ENCODE measurements at regions not wholly inside any gene's neighbourhood (a gene's known extent, or its start where the extent isn't known, plus 50 kb on each side); places are given as distances from the start of the nearest gene placed in this dataset.

DNA sequence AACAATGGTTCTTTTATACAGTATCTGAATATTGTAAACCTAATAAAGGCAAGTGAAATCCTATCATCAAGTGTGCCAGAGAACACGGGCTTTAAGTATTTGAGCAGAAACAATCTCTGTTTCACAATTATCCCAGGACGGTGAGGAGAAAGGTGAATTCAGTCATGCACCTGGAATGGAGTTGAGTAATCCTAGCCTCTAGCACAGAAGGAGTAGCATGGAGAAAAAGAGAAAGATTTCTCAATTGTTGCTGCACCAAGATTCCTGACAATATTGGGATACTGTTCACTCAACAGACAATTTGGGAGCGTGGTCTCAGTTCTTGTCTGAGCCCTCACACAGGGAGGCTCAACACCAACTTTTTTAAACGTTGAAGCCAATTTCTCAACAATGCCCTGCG is 510.6 kb downstream of the SOX11 start:
- DNase-seq = no peak
- intact Hi-C loops (cut with micrococcal nuclease) = no loop called here
- no peak overlapping the region for H3K27ac Mint-ChIP-seq
- no peaks in the 10 kb centered on the region for H3K36me3 Mint-ChIP-seq (ENCODE audit: low read depth)
- H3K27me3 Mint-ChIP-seq (ENCODE audit: low read depth) = no peaks in the 10 kb centered on the region
- H3K4me3 Mint-ChIP-seq = no peak overlapping the region
- peaks cover 8% of the 10 kb centered on the region for H3K9me3 Mint-ChIP-seq
- H3K4me1 Mint-ChIP-seq (ENCODE audit: low read depth) = no peaks in the 10 kb centered on the region
- CTCF ChIA-PET = no interaction called here

- Mint-ChIP-seq H3K27ac (no peak overlapping the region), H3K36me3 (ENCODE audit: low read depth) (no peaks in the 10 kb centered on the region), H3K4me3 (no peak overlapping the region), H3K4me1 (ENCODE audit: low read depth) (no peaks in the 10 kb centered on the region), H3K27me3 (ENCODE audit: low read depth) (no peaks in the 10 kb centered on the region), H3K9me3 (peaks cover 8% of the 10 kb centered on the region)
- CTCF ChIA-PET = no interaction called here
- intact Hi-C loops (cut with micrococcal nuclease) = no loop called here
- no peak for DNase-seq
These were observed 511.2 kb downstream of the SOX11 start for GRCh38 chr2:6203291-6203959.

- CTCF ChIA-PET = no interaction called here
- intact Hi-C loops (cut with micrococcal nuclease) = no loop called here
- H3K27ac Mint-ChIP-seq = no peak overlapping the region
- H3K4me3 Mint-ChIP-seq = no peak overlapping the region
- H3K4me1 Mint-ChIP-seq (ENCODE audit: low read depth) = no peaks in the 10 kb centered on the region
- no peak for DNase-seq
- peaks cover 3% of the 10 kb centered on the region for H3K9me3 Mint-ChIP-seq
- no peaks in the 10 kb centered on the region for H3K27me3 Mint-ChIP-seq (ENCODE audit: low read depth)
- H3K36me3 Mint-ChIP-seq (ENCODE audit: low read depth) = no peaks in the 10 kb centered on the region
These were observed 514.7 kb downstream of the SOX11 start for GRCh38 chr2:6206882-6207281.

DNA sequence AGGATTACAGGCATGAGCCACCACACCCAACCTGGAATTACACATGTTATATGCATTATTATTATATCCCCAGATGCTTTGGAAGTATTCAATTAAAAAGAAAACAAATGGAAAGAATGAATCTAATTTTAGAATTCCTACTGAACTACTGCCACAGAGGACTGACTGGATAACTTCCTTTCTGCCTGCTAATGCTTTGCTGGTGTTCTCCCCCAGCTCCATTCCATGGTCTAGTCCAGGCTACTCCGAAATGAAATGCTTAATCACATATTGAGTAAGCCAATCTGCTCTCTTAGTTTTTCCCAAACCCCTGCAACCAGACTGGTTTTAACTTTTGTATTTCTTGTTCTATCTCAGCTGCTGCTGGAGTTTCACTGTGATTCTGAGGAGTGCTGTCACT is 519.1 kb downstream of the SOX11 start:
- no peak for DNase-seq
- CTCF ChIA-PET = no interaction called here
- Mint-ChIP-seq H3K4me1 (ENCODE audit: low read depth) (no peaks in the 10 kb centered on the region), H3K36me3 (ENCODE audit: low read depth) (no peaks in the 10 kb centered on the region), H3K4me3 (no peak overlapping the region), H3K27me3 (ENCODE audit: low read depth) (no peaks in the 10 kb centered on the region), H3K27ac (no peak overlapping the region), H3K9me3 (peaks cover 1% of the 10 kb centered on the region)
- intact Hi-C loops (cut with micrococcal nuclease) = no loop called here

DNA sequence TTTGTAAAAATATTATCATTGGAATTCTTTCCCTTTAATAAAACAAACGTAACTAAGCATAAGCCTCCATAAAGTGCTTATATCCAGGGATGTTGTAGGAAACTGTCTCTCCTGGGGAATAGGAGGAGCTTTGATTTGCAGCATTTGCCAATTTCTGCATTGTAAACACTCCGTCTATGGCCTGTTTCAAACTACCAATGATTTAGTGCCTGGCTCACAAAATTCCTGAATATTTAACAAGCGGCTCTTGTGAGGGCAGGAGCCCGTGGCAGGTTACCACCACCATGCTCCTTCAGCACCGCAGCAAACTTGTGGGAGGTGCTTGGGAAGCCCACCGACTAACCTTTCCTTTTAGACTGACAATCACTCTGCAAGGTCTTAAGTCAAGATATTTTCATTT is 520.3 kb downstream of the SOX11 start:
- Mint-ChIP-seq H3K9me3 (no peaks in the 10 kb centered on the region), H3K27ac (no peak overlapping the region), H3K27me3 (ENCODE audit: low read depth) (no peaks in the 10 kb centered on the region), H3K4me1 (ENCODE audit: low read depth) (no peaks in the 10 kb centered on the region), H3K36me3 (ENCODE audit: low read depth) (no peaks in the 10 kb centered on the region), H3K4me3 (no peak overlapping the region)
- CTCF ChIA-PET = no interaction called here
- intact Hi-C loops (cut with micrococcal nuclease) = no loop called here
- DNase-seq = no peak

DNA sequence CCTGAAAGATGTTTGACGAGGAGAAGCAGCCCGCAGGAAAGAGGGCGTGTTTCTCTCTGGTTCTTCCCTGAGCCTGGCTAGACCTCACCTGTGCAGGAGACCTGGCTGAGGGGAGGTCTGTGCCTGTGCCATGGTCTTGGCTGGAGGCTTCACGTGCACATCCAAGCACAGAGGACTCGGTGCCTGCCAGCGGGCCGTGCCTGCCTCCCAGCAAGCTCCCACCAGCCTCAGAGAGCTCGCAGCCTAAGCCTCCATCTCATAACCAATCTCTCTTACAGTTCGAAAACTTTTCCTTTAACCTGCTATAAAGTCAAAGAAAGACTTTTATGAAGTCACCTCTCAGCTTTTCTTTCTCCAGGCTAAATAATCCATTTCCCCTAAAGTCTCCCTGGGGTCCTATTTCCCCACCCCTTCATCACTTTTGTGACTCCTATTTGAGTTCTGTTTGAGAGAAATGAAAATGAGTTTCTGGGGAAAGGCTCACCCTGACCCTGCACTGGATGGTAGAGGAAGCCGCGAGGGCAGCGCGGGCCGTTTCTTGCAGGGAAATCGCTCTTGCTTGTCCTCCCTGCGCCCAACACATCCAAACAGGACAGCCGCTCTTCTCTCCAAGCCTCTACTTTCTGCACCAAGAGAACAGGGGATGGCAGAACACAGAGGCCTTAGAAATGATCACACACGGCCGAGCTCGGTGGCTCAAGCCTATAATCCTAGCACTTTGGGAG is 521.0 kb downstream of the SOX11 start:
- intact Hi-C loops (cut with micrococcal nuclease) = no loop called here
- H3K4me1 Mint-ChIP-seq (ENCODE audit: low read depth) = no peaks in the 10 kb centered on the region

GRCh38 chr2:6214471-6214870 is 522.3 kb downstream of the SOX11 start:
- Mint-ChIP-seq H3K4me1 (ENCODE audit: low read depth) (no peaks in the 10 kb centered on the region), H3K9me3 (no peaks in the 10 kb centered on the region), H3K27ac (no peak overlapping the region), H3K27me3 (ENCODE audit: low read depth) (no peaks in the 10 kb centered on the region), H3K36me3 (ENCODE audit: low read depth) (no peaks in the 10 kb centered on the region), H3K4me3 (no peak overlapping the region)
- no peak for DNase-seq
- intact Hi-C loops (cut with micrococcal nuclease) = no loop called here
- CTCF ChIA-PET = no interaction called here

More for the DNA sequence above, 521.0 kb downstream of the SOX11 start:
- DNase-seq = no peak
- no peak overlapping the region for H3K4me3 Mint-ChIP-seq
- no peak overlapping the region for H3K27ac Mint-ChIP-seq
- H3K36me3 Mint-ChIP-seq (ENCODE audit: low read depth) = no peaks in the 10 kb centered on the region
- H3K27me3 Mint-ChIP-seq (ENCODE audit: low read depth) = no peaks in the 10 kb centered on the region
- no peaks in the 10 kb centered on the region for H3K9me3 Mint-ChIP-seq
- CTCF ChIA-PET = no interaction called here

GRCh38 chr2:6215053-6215452 is 522.9 kb downstream of the SOX11 start:
- Mint-ChIP-seq H3K27me3 (ENCODE audit: low read depth) (no peaks in the 10 kb centered on the region), H3K27ac (no peak overlapping the region), H3K36me3 (ENCODE audit: low read depth) (no peaks in the 10 kb centered on the region), H3K9me3 (no peaks in the 10 kb centered on the region), H3K4me3 (no peak overlapping the region), H3K4me1 (ENCODE audit: low read depth) (no peaks in the 10 kb centered on the region)
- no peak for DNase-seq
- CTCF ChIA-PET = no interaction called here
- intact Hi-C loops (cut with micrococcal nuclease) = no loop called here

GRCh38 chr2:6216234-6216633 is 524.0 kb downstream of the SOX11 start:
- Mint-ChIP-seq H3K27me3 (ENCODE audit: low read depth) (no peaks in the 10 kb centered on the region), H3K36me3 (ENCODE audit: low read depth) (no peaks in the 10 kb centered on the region), H3K4me3 (no peak overlapping the region), H3K9me3 (no peaks in the 10 kb centered on the region), H3K27ac (no peak overlapping the region), H3K4me1 (ENCODE audit: low read depth) (no peaks in the 10 kb centered on the region)
- CTCF ChIA-PET = no interaction called here
- intact Hi-C loops (cut with micrococcal nuclease) = no loop called here
- no peak for DNase-seq

GRCh38 chr2:6218926-6219325 is 526.7 kb downstream of the SOX11 start:
- Mint-ChIP-seq H3K27me3 (ENCODE audit: low read depth) (no peaks in the 10 kb centered on the region), H3K4me3 (no peak overlapping the region), H3K36me3 (ENCODE audit: low read depth) (no peaks in the 10 kb centered on the region), H3K27ac (no peak overlapping the region), H3K4me1 (ENCODE audit: low read depth) (no peaks in the 10 kb centered on the region), H3K9me3 (no peaks in the 10 kb centered on the region)
- DNase-seq = no peak
- intact Hi-C loops (cut with micrococcal nuclease) = loop anchor here (1.0 kb wide), 1 partner anchor 15 kb away; no protein-coding TSS in a partner anchor
- CTCF ChIA-PET = no interaction called here

GRCh38 chr2:6219906-6220305 is 527.7 kb downstream of the SOX11 start:
- CTCF ChIA-PET = no interaction called here
- no peaks in the 10 kb centered on the region for H3K9me3 Mint-ChIP-seq
- no peak for DNase-seq

GRCh38 chr2:6222296-6222695 is 530.1 kb downstream of the SOX11 start:
- intact Hi-C loops (cut with micrococcal nuclease) = no loop called here
- Mint-ChIP-seq H3K36me3 (ENCODE audit: low read depth) (no peaks in the 10 kb centered on the region), H3K9me3 (no peaks in the 10 kb centered on the region), H3K4me3 (no peak overlapping the region), H3K27ac (no peak overlapping the region), H3K4me1 (ENCODE audit: low read depth) (no peaks in the 10 kb centered on the region), H3K27me3 (ENCODE audit: low read depth) (no peaks in the 10 kb centered on the region)
- no peak for DNase-seq
- CTCF ChIA-PET = no interaction called here

More at GRCh38 chr2:6219906-6220305, 527.7 kb downstream of the SOX11 start:
- no peaks in the 10 kb centered on the region for H3K27me3 Mint-ChIP-seq (ENCODE audit: low read depth)
- H3K4me1 Mint-ChIP-seq (ENCODE audit: low read depth) = no peaks in the 10 kb centered on the region
- H3K27ac Mint-ChIP-seq = no peak overlapping the region
- H3K4me3 Mint-ChIP-seq = no peak overlapping the region
- H3K36me3 Mint-ChIP-seq (ENCODE audit: low read depth) = no peaks in the 10 kb centered on the region
- intact Hi-C loops (cut with micrococcal nuclease) = no loop called here

DNA sequence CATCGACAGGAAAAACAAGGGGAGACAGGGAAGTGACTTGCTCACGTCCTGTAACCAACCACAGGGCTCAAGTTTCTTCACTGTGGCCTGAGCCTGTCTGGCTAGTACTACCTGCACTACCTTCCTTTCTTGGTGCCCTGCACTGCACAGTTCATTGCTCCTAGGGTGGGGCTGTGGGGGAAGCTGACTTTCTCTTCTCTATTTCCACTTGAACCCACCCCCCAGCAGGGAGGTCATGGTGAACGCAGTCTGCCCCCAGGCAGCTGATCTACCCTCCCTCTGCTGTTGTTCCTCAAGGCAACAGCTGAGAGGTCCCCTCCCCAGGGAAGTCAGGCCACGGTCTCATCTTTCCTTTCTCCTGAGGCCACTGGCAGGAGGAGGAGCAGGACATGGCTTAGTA is 532.1 kb downstream of the SOX11 start:
- CTCF ChIA-PET = no interaction called here
- no peak overlapping the region for H3K27ac Mint-ChIP-seq
- intact Hi-C loops (cut with micrococcal nuclease) = no loop called here
- no peaks in the 10 kb centered on the region for H3K27me3 Mint-ChIP-seq (ENCODE audit: low read depth)
- no peaks in the 10 kb centered on the region for H3K4me1 Mint-ChIP-seq (ENCODE audit: low read depth)
- no peaks in the 10 kb centered on the region for H3K9me3 Mint-ChIP-seq
- DNase-seq = no peak
- no peak overlapping the region for H3K4me3 Mint-ChIP-seq
- no peaks in the 10 kb centered on the region for H3K36me3 Mint-ChIP-seq (ENCODE audit: low read depth)

All from activated naive CD4-positive, alpha-beta T cell treated with anti-CD3 and anti-CD28 coated beads for 36 hours (primary cell).